VCaP (cell line): ENCODE measurements at regions not wholly inside any gene's neighbourhood (a gene's known extent, or its start where the extent isn't known, plus 50 kb on each side); places are given as distances from the start of the nearest gene placed in this dataset.

Source experiments
- H3K27ac ChIP-seq: fragments of 450-650 bp; 2 replicates; pipeline ENCODE4 v1.5.1; 2017
- CTCF ChIP-seq: fragments of 450-650 bp; conservative IDR thresholded peaks from 2 replicates; pipeline ENCODE4 v1.5.1; 2017; ENCODE audit warnings: mild to moderate bottlenecking, moderate library complexity

- H3K27ac ChIP-seq, result no peak overlapping the region
- no peak for TF ChIP-seq CTCF
These were observed 171.3 kb downstream of the ANKRD60 start for GRCh38 chr20:58056921-58057686.

GRCh38 chr20:58056021-58056591 is 172.3 kb downstream of the ANKRD60 start:
- H3K27ac ChIP-seq, result no peak overlapping the region

GRCh38 chr20:58054780-58055373 is 173.6 kb downstream of the ANKRD60 start:
- TF ChIP-seq CTCF, result no peak
- H3K27ac ChIP-seq, result no peak overlapping the region

More at GRCh38 chr20:58056021-58056591, 172.3 kb downstream of the ANKRD60 start:
- no peak for TF ChIP-seq CTCF

GRCh38 chr20:58054082-58054779 is 174.2 kb downstream of the ANKRD60 start:
- TF ChIP-seq CTCF, result no peak
- no peak overlapping the region for H3K27ac ChIP-seq

- H3K27ac ChIP-seq, result no peak overlapping the region
- TF ChIP-seq CTCF, result no peak
These were observed 174.9 kb downstream of the ANKRD60 start for GRCh38 chr20:58053391-58054055.

GRCh38 chr20:58051367-58051766 is 177.1 kb downstream of the ANKRD60 start:
- H3K27ac ChIP-seq, result no peak overlapping the region
- no peak for TF ChIP-seq CTCF
